ENCODE measurements at regions not wholly inside any gene's neighbourhood (a gene's known extent, or its start where the extent isn't known, plus 50 kb on each side); places are given as distances from the start of the nearest gene placed in this dataset.
"Not testable (repeated sequence)": the region's sequence is repeated elsewhere in the genome, so short reads cannot be mapped to it uniquely, and the experiment has no call there.

DNA sequence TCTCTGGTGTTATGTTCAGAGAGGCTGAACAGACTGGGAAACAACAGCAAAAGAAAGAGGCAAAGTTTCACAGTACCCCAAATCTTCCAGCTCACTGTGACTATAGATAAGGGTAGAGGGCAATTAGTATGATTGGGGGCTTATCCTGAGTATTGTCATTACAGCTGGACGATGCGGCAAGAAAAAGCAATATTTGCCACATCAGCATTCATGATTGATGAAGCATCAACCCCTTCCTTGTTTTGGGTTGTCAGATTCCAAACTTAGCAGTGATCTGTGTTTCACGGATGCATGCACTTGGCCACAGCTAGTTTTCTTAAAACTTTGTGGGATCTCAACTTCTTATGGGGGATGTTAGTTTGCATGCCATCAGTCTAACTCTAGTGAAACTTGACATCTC is 348.8 kb upstream of the SLITRK5 start:
- no peak overlapping the region for H3K4me3 ChIP-seq
- intact Hi-C loops (cut with DNase I, micrococcal nuclease): no loop called here
- TF ChIP-seq, protein P1, sequence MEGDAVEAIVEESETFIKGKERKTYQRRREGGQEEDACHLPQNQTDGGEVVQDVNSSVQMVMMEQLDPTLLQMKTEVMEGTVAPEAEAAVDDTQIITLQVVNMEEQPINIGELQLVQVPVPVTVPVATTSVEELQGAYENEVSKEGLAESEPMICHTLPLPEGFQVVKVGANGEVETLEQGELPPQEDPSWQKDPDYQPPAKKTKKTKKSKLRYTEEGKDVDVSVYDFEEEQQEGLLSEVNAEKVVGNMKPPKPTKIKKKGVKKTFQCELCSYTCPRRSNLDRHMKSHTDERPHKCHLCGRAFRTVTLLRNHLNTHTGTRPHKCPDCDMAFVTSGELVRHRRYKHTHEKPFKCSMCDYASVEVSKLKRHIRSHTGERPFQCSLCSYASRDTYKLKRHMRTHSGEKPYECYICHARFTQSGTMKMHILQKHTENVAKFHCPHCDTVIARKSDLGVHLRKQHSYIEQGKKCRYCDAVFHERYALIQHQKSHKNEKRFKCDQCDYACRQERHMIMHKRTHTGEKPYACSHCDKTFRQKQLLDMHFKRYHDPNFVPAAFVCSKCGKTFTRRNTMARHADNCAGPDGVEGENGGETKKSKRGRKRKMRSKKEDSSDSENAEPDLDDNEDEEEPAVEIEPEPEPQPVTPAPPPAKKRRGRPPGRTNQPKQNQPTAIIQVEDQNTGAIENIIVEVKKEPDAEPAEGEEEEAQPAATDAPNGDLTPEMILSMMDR (IDR thresholded peaks at IDR 0.05): no peak
- H3K9me3 ChIP-seq: no peaks in the 10 kb centered on the region
- DNase-seq (no peak), ATAC-seq (no peak)
- no peaks in the 10 kb centered on the region for H3K36me3 ChIP-seq (ENCODE audit: low read depth)
- no peaks in the 10 kb centered on the region for H3K4me1 ChIP-seq (ENCODE audit: low read depth)

DNA sequence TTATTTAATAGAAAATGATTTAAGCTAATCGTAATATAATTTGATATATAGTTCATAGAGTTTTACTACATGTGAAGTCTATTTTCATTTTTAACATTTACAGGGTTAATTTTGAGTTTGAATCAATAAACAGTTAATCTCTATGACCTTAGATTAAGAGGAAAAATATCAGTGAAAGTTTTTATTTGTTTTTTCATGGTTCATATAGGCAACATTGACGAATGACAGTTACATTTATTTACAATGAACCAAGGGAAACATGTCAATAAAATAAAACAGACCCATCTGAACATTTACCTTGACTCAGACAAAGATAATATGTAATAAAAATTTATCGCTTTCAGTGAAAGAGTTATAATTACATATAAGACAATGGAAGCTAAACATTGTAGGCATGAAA is 346.6 kb upstream of the SLITRK5 start:
- H3K36me3 ChIP-seq (ENCODE audit: low read depth): no peaks in the 10 kb centered on the region
- no peak overlapping the region for H3K4me3 ChIP-seq
- TF ChIP-seq, protein P1 (IDR thresholded peaks at IDR 0.05): no peak
- DNase-seq (no peak), ATAC-seq (no peak)
- no peaks in the 10 kb centered on the region for H3K4me1 ChIP-seq (ENCODE audit: low read depth)
- intact Hi-C loops (cut with DNase I, micrococcal nuclease): no loop called here
- no peaks in the 10 kb centered on the region for H3K9me3 ChIP-seq

DNA sequence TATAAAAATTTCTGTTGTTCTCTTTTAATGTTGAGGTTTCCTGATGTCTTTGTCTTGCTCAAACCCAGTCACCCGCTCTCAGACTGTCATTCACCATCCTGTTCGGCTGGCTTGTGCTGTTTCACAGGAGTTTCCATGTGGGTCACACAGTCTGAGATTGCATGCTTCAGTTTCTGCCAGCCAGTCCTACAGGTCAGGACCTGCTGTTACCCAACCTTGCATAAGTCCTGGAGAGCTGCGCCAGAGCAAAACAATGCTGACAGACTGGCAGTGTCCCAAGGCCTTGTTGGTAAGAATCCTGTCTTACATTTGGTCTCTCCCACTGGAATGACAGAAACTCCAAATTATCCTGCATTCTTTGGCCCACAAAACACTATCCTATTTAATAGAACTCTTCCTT is 340.0 kb upstream of the SLITRK5 start:
- H3K36me3 ChIP-seq (ENCODE audit: low read depth): no peaks in the 10 kb centered on the region
- no peak for DNase-seq
- intact Hi-C loops (cut with DNase I, micrococcal nuclease): no loop called here
- no peak overlapping the region for H3K4me3 ChIP-seq
- H3K9me3 ChIP-seq: no peaks in the 10 kb centered on the region
- ATAC-seq: no peak
- H3K4me1 ChIP-seq (ENCODE audit: low read depth): no peaks in the 10 kb centered on the region
- TF ChIP-seq, protein P1 (IDR thresholded peaks at IDR 0.05): no peak

DNA sequence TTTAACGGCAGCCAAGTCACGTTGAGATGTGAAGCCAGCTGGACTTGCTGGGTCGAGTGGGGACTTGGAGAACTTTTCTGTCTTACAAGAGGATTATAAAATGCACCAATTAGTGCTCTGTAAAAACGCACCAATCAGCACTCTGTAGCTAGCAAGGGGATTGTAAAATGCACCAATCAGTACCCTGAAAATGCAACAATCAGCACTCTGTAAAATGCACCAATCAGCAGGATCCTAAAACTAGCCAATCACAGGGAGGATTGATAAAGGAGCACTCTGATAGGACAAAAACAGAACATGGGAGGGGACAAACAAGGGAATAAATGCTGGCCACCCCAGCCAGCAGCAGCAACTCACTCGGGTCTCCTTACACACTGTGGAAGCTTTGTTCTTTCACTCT is 337.6 kb upstream of the SLITRK5 start:
- no peak for ATAC-seq
- no peaks in the 10 kb centered on the region for H3K36me3 ChIP-seq (ENCODE audit: low read depth)
- intact Hi-C loops (cut with DNase I, micrococcal nuclease): no loop called here

DNA sequence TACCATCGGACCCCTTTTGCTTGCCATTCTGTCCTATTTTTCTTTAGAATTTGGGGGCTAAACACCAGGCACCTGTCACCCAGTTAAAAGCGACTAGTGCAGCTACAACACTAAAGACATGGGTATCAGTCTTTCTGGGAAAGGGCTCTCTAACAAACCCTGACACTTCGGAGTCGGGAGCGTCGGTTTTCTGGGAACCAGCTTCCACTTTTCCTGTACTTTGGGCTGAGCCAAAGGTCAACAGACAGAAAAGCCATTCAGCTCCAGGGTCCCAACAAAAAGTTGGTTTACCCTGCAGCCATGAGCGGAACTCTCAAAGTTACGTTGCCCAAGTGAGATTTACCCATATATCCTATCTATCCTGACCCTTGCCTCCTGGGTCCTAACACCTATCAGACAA is 337.0 kb upstream of the SLITRK5 start:
- Histone ChIP-seq H3K4me3 (no peak overlapping the region), H3K9me3 (no peaks in the 10 kb centered on the region), H3K4me1 (ENCODE audit: low read depth) (no peaks in the 10 kb centered on the region), H3K36me3 (ENCODE audit: low read depth) (no peaks in the 10 kb centered on the region)
- ATAC-seq (no peak), DNase-seq (no peak)
- intact Hi-C loops (cut with DNase I, micrococcal nuclease): no loop called here
- TF ChIP-seq, protein P1 (IDR thresholded peaks at IDR 0.05): no peak

More for the DNA sequence above, 337.6 kb upstream of the SLITRK5 start:
- Histone ChIP-seq H3K4me3 (no peak overlapping the region), H3K9me3 (no peaks in the 10 kb centered on the region), H3K4me1 (ENCODE audit: low read depth) (no peaks in the 10 kb centered on the region)
- TF ChIP-seq, protein P1 (IDR thresholded peaks at IDR 0.05): no peak
- no peak for DNase-seq

DNA sequence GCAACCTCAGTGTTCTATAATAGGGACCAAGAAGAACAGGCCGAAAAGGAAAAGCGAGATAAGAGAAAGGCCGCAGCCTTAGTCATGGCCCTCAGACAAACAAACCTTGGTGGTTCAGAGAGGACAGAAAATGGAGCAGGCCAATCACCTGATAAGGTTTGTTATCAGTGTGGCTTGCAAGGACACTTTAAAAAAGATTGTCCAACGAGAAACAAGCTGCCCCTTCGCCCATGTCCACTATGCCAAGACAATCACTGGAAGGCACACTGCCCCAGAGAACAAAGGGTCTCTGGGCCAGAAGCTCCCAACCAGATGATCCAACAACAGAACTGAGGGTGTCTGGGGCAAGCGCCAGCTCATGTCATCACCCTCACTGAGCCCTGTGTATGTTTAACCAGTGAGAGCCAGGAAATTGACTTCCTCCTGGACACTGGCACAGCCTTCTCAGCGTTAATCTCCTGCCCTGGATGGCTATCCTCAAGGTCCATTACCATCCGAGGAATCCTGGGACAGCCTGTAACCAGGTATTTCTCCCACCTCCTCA is 334.8 kb upstream of the SLITRK5 start:
- DNase-seq; H3K9me3 ChIP-seq; H3K4me1 ChIP-seq (ENCODE audit: low read depth); H3K36me3 ChIP-seq (ENCODE audit: low read depth); ATAC-seq; intact Hi-C loops (cut with DNase I, micrococcal nuclease); H3K4me3 ChIP-seq: not testable (repeated sequence)

Data from mucosa of descending colon (tissue), 3 donors.